GM19468 (cell line): ENCODE measurements at regions not wholly inside any gene's neighbourhood (a gene's known extent, or its start where the extent isn't known, plus 50 kb on each side); places are given as distances from the start of the nearest gene placed in this dataset.

ENCODE experiments used
- ATAC-seq: cut with Tn5 transposase; IDR thresholded peaks from one replicate; pipeline ENCODE4 v1.9.1; 2021; ENCODE audit warnings: mild to moderate bottlenecking, moderate library complexity, moderate number of reproducible peaks; ENCODE audit not compliant: unreplicated experiment; ENCODE audit errors: extremely low read depth

- no peak for ATAC-seq
Observed at GRCh38 chr1:222084996-222085395, 343.1 kb upstream of the DUSP10 start.

GRCh38 chr1:222084048-222084447, 342.2 kb upstream of the DUSP10 start:
- ATAC-seq, result no peak

GRCh38 chr1:222081859-222082258, 340.0 kb upstream of the DUSP10 start:
- ATAC-seq, result no peak

- no peak for ATAC-seq
Observed at GRCh38 chr1:222079566-222079965, 337.7 kb upstream of the DUSP10 start.

- ATAC-seq, result no peak
Observed at GRCh38 chr1:222077206-222077605, 335.3 kb upstream of the DUSP10 start.

GRCh38 chr1:222074317-222074716, 332.4 kb upstream of the DUSP10 start:
- no peak for ATAC-seq

- ATAC-seq, result no peak
Observed at GRCh38 chr1:222073307-222073995, 331.6 kb upstream of the DUSP10 start.

- ATAC-seq, result no peak
Observed at GRCh38 chr1:222071387-222071786, 329.5 kb upstream of the DUSP10 start.

- ATAC-seq, result no peak
Observed at GRCh38 chr1:222068937-222069336, 327.0 kb upstream of the DUSP10 start.

- no peak for ATAC-seq
Observed at GRCh38 chr1:222068101-222068500, 326.2 kb upstream of the DUSP10 start.

- no peak for ATAC-seq
Observed at GRCh38 chr1:222066539-222066938, 324.6 kb upstream of the DUSP10 start.

GRCh38 chr1:222065234-222065633, 323.3 kb upstream of the DUSP10 start:
- no peak for ATAC-seq

- no peak for ATAC-seq
Observed at GRCh38 chr1:222064388-222065211, 322.7 kb upstream of the DUSP10 start.

- no peak for ATAC-seq
Observed at GRCh38 chr1:222062640-222063039, 320.8 kb upstream of the DUSP10 start.

- ATAC-seq, result no peak
Observed at GRCh38 chr1:222061711-222062359, 319.9 kb upstream of the DUSP10 start.

- no peak for ATAC-seq
Observed at GRCh38 chr1:222060210-222060916, 318.5 kb upstream of the DUSP10 start.

GRCh38 chr1:222058249-222058648, 316.4 kb upstream of the DUSP10 start:
- no peak for ATAC-seq

- no peak for ATAC-seq
Observed at GRCh38 chr1:222057162-222057561, 315.3 kb upstream of the DUSP10 start.

GRCh38 chr1:222054416-222054815, 312.5 kb upstream of the DUSP10 start:
- no peak for ATAC-seq

GRCh38 chr1:222053790-222054294, 312.0 kb upstream of the DUSP10 start:
- no peak for ATAC-seq
